H1 (cell line): ENCODE measurements at regions not wholly inside any gene's neighbourhood (a gene's known extent, or its start where the extent isn't known, plus 50 kb on each side); places are given as distances from the start of the nearest gene placed in this dataset.
A peak's percentile ranks its signal among the peaks of the same experiment; 100 is the strongest.

Source experiments
- CTCF ChIA-PET: fragments of 300-600 bp; sonication (Branson Sonifier 250); formaldehyde crosslinking; loops from one replicate; lab custom pipeline; 2021; ENCODE audit not compliant: partially characterized antibody; lab: Charles Lee
- POLR2A ChIA-PET: fragments of 300-600 bp; sonication (Branson Sonifier 250); formaldehyde crosslinking; loops from one replicate; lab custom pipeline; 2021; ENCODE audit warnings: inconsistent platforms; ENCODE audit not compliant: partially characterized antibody; lab: Charles Lee
- DNase-seq, 2 experiments: peaks; one replicate each; pipeline versions ENCODE4 v3.0.0 to v3.0.0-alpha.2; 2010 to 2022; ENCODE audit warnings: low spot score in 2 of 2, low read depth in 1 of 2, mixed read lengths in 1 of 2
- FAIRE-seq: peaks from 2 replicates; lab custom pipeline; 2011; peaks lifted over from hg19 to GRCh38; lab: Jason Lieb, UNC
- H2AFZ ChIP-seq: 2 replicates; pipeline ENCODE4 v1.8.1; 2012; ENCODE audit warnings: low read length, inconsistent platforms
- H2AK5ac ChIP-seq: 2 replicates; pipeline ENCODE4 v1.6.1; 2013; ENCODE audit warnings: low read depth, low read length
- H2BK120ac ChIP-seq: replicated peaks from 2 replicates; pipeline ENCODE3; 2013; ENCODE audit warnings: low read depth, low read length, inconsistent platforms
- H2BK12ac ChIP-seq: 2 replicates; pipeline ENCODE4 v1.6.1; 2013; ENCODE audit warnings: low read depth, low read length
- H2BK15ac ChIP-seq: 2 replicates; pipeline ENCODE4 v1.6.1; 2013; ENCODE audit warnings: low read length
- H2BK20ac ChIP-seq: 2 replicates; pipeline ENCODE4 v1.6.1; 2013; ENCODE audit warnings: low read length
- H2BK5ac ChIP-seq: 2 replicates; pipeline ENCODE4 v1.6.1; 2013; ENCODE audit warnings: low read depth, low read length
- H3K14ac ChIP-seq: 2 replicates; pipeline ENCODE4 v1.6.1; 2013; ENCODE audit warnings: inconsistent platforms; ENCODE audit not compliant: insufficient read length
- H3K18ac ChIP-seq: 2 replicates; pipeline ENCODE4 v1.6.1; 2013; ENCODE audit warnings: low read length; ENCODE audit errors: extremely low read depth
- H3K23ac ChIP-seq: 2 replicates; pipeline ENCODE4 v1.6.1; 2013; ENCODE audit warnings: inconsistent platforms; ENCODE audit not compliant: insufficient read length
- H3K23me2 ChIP-seq: 2 replicates; pipeline ENCODE4 v1.6.1; 2013; ENCODE audit warnings: low read depth, low read length
- H3K27ac ChIP-seq: 2 replicates; pipeline ENCODE4 v1.6.1; 2011; ENCODE audit warnings: low read depth, low read length, inconsistent platforms
- H3K27me3 ChIP-seq, 4 experiments: replicated peaks in 1 of 4; 1 replicate in 1 of 4; 2 replicates in 3 of 4; pipeline versions ENCODE4 v1.6.1 to v1.8.1; 2011 to 2013; ENCODE audit warnings: low read length in 3 of 4, mild to moderate bottlenecking in 3 of 4, inconsistent platforms in 2 of 4, mixed read lengths in 2 of 4, moderate library complexity in 1 of 4; ENCODE audit not compliant: control insufficient read depth in 3 of 4, insufficient read depth in 3 of 4; ENCODE audit errors: extremely low read depth in 1 of 4
- H3K36me3 ChIP-seq, 4 experiments: 2 replicates each; pipeline versions ENCODE4 v1.6.1 to v1.8.1; 2011 to 2013; ENCODE audit warnings: mild to moderate bottlenecking in 4 of 4, low read length in 3 of 4, moderate library complexity in 2 of 4, control low read depth in 1 of 4, inconsistent platforms in 1 of 4; ENCODE audit not compliant: insufficient read depth in 4 of 4, control insufficient read depth in 2 of 4
- H3K4ac ChIP-seq: replicated peaks from 2 replicates; pipeline ENCODE3; 2013; ENCODE audit warnings: low read length, low read depth, mixed read lengths, inconsistent platforms; ENCODE audit not compliant: insufficient read length
- H3K4me1 ChIP-seq, 4 experiments: replicated peaks in 1 of 4; 1 replicate in 1 of 4; 2 replicates in 3 of 4; pipeline versions ENCODE4 v1.6.1 to v1.8.1; 2011 to 2013; ENCODE audit warnings: low read length in 3 of 4, inconsistent platforms in 2 of 4, mixed read lengths in 1 of 4; ENCODE audit not compliant: insufficient read depth in 4 of 4, control insufficient read depth in 3 of 4
- H3K4me2 ChIP-seq, 2 experiments: 2 replicates each; pipeline versions ENCODE4 v1.6.1 to v1.8.1; 2011 to 2013; ENCODE audit warnings: low read depth in 2 of 2, low read length in 2 of 2, control low read depth in 1 of 2, inconsistent platforms in 1 of 2, mild to moderate bottlenecking in 1 of 2; ENCODE audit not compliant: insufficient read depth in 1 of 2
- H3K4me3 ChIP-seq, 4 experiments: fragments of 200-600, 300-600 bp in 1 of 4; sonication (generic), shearing (Covaris generic), sonication (Bioruptor Twin) in 1 of 4; 2 replicates each; pipeline versions ENCODE4 v1.5.1 to v1.8.1; 2011 to 2016; ENCODE audit warnings: low read length in 4 of 4, low read depth in 3 of 4, control low read depth in 2 of 4, inconsistent platforms in 2 of 4, mild to moderate bottlenecking in 2 of 4, mixed read lengths in 1 of 4, moderate library complexity in 1 of 4; ENCODE audit not compliant: insufficient read depth in 2 of 4; ENCODE audit errors: extremely low read depth in 1 of 4
- H3K56ac ChIP-seq: replicated peaks from 2 replicates; pipeline ENCODE3; 2013; ENCODE audit warnings: low read depth, mild to moderate bottlenecking, mixed read lengths, low read length, inconsistent platforms; ENCODE audit not compliant: insufficient read length
- H3K79me1 ChIP-seq: 2 replicates; pipeline ENCODE4 v1.6.1; 2013; ENCODE audit warnings: low read depth, low read length, control low read depth
- H3K79me2 ChIP-seq, 2 experiments: 2 replicates each; pipeline versions ENCODE4 v1.6.1 to v1.8.1; 2012 to 2013; ENCODE audit warnings: low read length in 2 of 2, mild to moderate bottlenecking in 2 of 2, inconsistent platforms in 1 of 2; ENCODE audit not compliant: insufficient read depth in 2 of 2, control insufficient read depth in 1 of 2
- H3K9ac ChIP-seq, 4 experiments: replicated peaks in 1 of 4; 1 replicate in 1 of 4; 2 replicates in 3 of 4; pipeline versions ENCODE4 v1.6.1 to v1.8.1; 2011 to 2013; ENCODE audit warnings: low read depth in 3 of 4, low read length in 3 of 4, control low read depth in 2 of 4, mild to moderate bottlenecking in 2 of 4, moderate library complexity in 2 of 4, inconsistent platforms in 1 of 4; ENCODE audit errors: extremely low read depth in 1 of 4
- H3K9me3 ChIP-seq, 2 experiments: 2 replicates each; pipeline versions ENCODE4 v1.6.1 to v1.8.1; 2012 to 2013; ENCODE audit warnings: mild to moderate bottlenecking in 2 of 2, moderate library complexity in 2 of 2, control low read depth in 1 of 2, inconsistent platforms in 1 of 2, low read depth in 1 of 2, low read length in 1 of 2, mixed read lengths in 1 of 2; ENCODE audit not compliant: insufficient read depth in 2 of 2
- H4K20me1 ChIP-seq, 2 experiments: replicated peaks in 1 of 2; 2 replicates each; pipeline versions ENCODE3 to v1.8.1; 2011 to 2013; ENCODE audit warnings: inconsistent platforms in 2 of 2, low read length in 2 of 2, mild to moderate bottlenecking in 1 of 2; ENCODE audit not compliant: insufficient read depth in 2 of 2, control insufficient read depth in 1 of 2
- H4K5ac ChIP-seq: 2 replicates; pipeline ENCODE4 v1.6.1; 2013; ENCODE audit warnings: low read length, low read depth, mixed read lengths, inconsistent platforms; ENCODE audit not compliant: insufficient read length
- H4K8ac ChIP-seq: 2 replicates; pipeline ENCODE4 v1.8.0; 2013; ENCODE audit warnings: mild to moderate bottlenecking, moderate library complexity, low read length, inconsistent platforms; ENCODE audit not compliant: insufficient read depth; ENCODE audit errors: extremely low read depth
- H4K91ac ChIP-seq: replicated peaks from 2 replicates; pipeline ENCODE3; 2013; ENCODE audit warnings: low read length, mixed read lengths, inconsistent platforms; ENCODE audit not compliant: insufficient read length
- BCL11A ChIP-seq, 2 experiments: IDR thresholded peaks; one replicate each; pipeline ENCODE4 v1.6.1; 2011; ENCODE audit warnings: low read depth in 2 of 2, low read length in 2 of 2, mild to moderate bottlenecking in 2 of 2
- BRCA1 ChIP-seq: IDR thresholded peaks from 2 replicates; pipeline ENCODE4 v1.6.1; 2012; ENCODE audit warnings: low read depth, low read length, improper control_type of control experiment
- CHD2 ChIP-seq: IDR thresholded peaks from 2 replicates; pipeline ENCODE4 v1.6.1; 2012; ENCODE audit warnings: low read length, improper control_type of control experiment
- EGR1 ChIP-seq: IDR thresholded peaks from 2 replicates; pipeline ENCODE4 v1.6.1; 2011; ENCODE audit warnings: low read depth, low read length, borderline replicate concordance
- MAX ChIP-seq: IDR thresholded peaks from 2 replicates; pipeline ENCODE4 v1.6.1; 2012; ENCODE audit warnings: inconsistent platforms
- POLR2AphosphoS5 ChIP-seq: IDR thresholded peaks from 2 replicates; pipeline ENCODE4 v1.6.1; 2011; ENCODE audit warnings: low read depth, low read length
- RFX5 ChIP-seq: IDR thresholded peaks from 2 replicates; pipeline ENCODE4 v1.6.1; 2011; ENCODE audit warnings: low read depth, low read length, improper control_type of control experiment, borderline replicate concordance
- SAP30 ChIP-seq: fragments of 300-600 bp; sonication (generic); IDR thresholded peaks from 2 replicates; pipeline ENCODE4 v1.7.1; 2012; ENCODE audit warnings: low read length, moderate library complexity, mild to moderate bottlenecking, inconsistent platforms; ENCODE audit not compliant: insufficient read depth, insufficient replicate concordance
- TAF7 ChIP-seq: optimal IDR thresholded peaks from 2 replicates; pipeline ENCODE3; 2011; ENCODE audit warnings: low read depth, mild to moderate bottlenecking, inconsistent platforms, low read length, moderate library complexity, borderline replicate concordance
- ZNF274 ChIP-seq: IDR thresholded peaks from 2 replicates; pipeline ENCODE4 v1.7.0; 2012; ENCODE audit warnings: low read length, borderline replicate concordance; ENCODE audit errors: extremely low read depth
- WGBS, 2 experiments: shearing (Covaris generic) in 1 of 2; methylation state at CpG; one replicate each; pipeline versions ENCODE4 v1.1.6 to v1.1.7; 2013 to 2015; ENCODE audit warnings: low lambda C conversion rate in 2 of 2, mixed read lengths in 2 of 2, inconsistent platforms in 1 of 2, low coverage in 1 of 2, missing lambda C conversion rate in 1 of 2; ENCODE audit not compliant: insufficient replicate concordance in 2 of 2, insufficient coverage in 1 of 2, insufficient read length in 1 of 2; ENCODE audit errors: extremely low coverage in 1 of 2, missing lambda C conversion rate in 1 of 2; 5-methylcytosine and 5-hydroxymethylcytosine counted together

- Histone ChIP-seq H3K79me1 (no peaks in the 10 kb centered on the region), H4K20me1 (no peaks in the 10 kb centered on the region), H2BK5ac (peak overlapping the region; percentile 80; the same call in 1 of the 2 replicates), H3K4me3 (no peak overlapping the region), H3K4me1 (peaks cover 3 to 17% (median 10%) of the 10 kb centered on the region in 4 experiments), H2BK15ac (0 out of 2 replicates have a peak overlapping the region, but pooled peaks have one; percentile 14), H2BK12ac (peak overlapping the region; percentile 51; the same call in 1 of the 2 replicates), H3K56ac (no peak overlapping the region), H3K9me3 (peaks cover 8% of the 10 kb centered on the region in 2 experiments; a peak in 3 of 4 replicates), H3K4me2 (peak overlapping the region in 1 of 2 experiments; percentile 46; a peak in 2 of 4 replicates), H3K9ac (no peak overlapping the region), H3K27me3 (no peaks in the 10 kb centered on the region), H3K27ac (no peak overlapping the region), H4K8ac (no peak overlapping the region), H3K4ac (no peak overlapping the region), H2BK20ac (peak overlapping the region; percentile 84; the same call in 1 of the 2 replicates), H3K18ac (no peak overlapping the region), H4K5ac (no peak overlapping the region), H2AK5ac (peak overlapping the region; percentile 95; the same call in 1 of the 2 replicates), H2AFZ (no peak overlapping the region), H3K14ac (no peak overlapping the region), H3K36me3 (no peaks in the 10 kb centered on the region; a peak in 2 of 8 replicates), H4K91ac (peak overlapping the region; percentile 59), H3K79me2 (no peaks in the 10 kb centered on the region), H3K23me2 (no peaks in the 10 kb centered on the region), H2BK120ac (no peak overlapping the region), H3K23ac (no peak overlapping the region)
- ChIA-PET CTCF (interaction anchor here (0.6 to 1.8 kb wide), 11 partner anchors 10 to 323 kb away, joined by 3 to 7 read pairs (median 4); partner anchors contain the start of gene SPRY4), POLR2A (interaction anchor here (0.7 to 1.9 kb wide), 4 partner anchors 10 to 150 kb away, joined by 3 to 5 read pairs (median 4); partner anchors contain the start of gene SPRY4)
- FAIRE-seq (no peak), DNase-seq (no peak)
- 61% methylated on average over 2 of the region's 2 CpGs; no CpG with 5 or more reads in 1 of the 2 experiments for WGBS, 2 experiments
- TF ChIP-seq SAP30, result no peak
- TF ChIP-seq MAX, result no peak
- no peak for TF ChIP-seq BCL11A (IDR thresholded peaks at IDR 0.05; ENCODE audit: low read depth in 2 of 2, low read length in 2 of 2)
- no peak for TF ChIP-seq CHD2
- no peak for TF ChIP-seq BRCA1
- no peak for TF ChIP-seq ZNF274
- no peak for TF ChIP-seq RFX5
- no peak for TF ChIP-seq POLR2AphosphoS5
- no peak for TF ChIP-seq TAF7
- TF ChIP-seq EGR1, result no peak
Measured at GRCh38 chr5:142474431-142475094, 149.7 kb upstream of the SPRY4 start.
